Activated CD8-positive, alpha-beta memory T cell treated with anti-CD3 and anti-CD28 coated beads, Interleukin-2, amount 50 U/mL, for 4 hours (primary cell): ENCODE measurements at regions not wholly inside any gene's neighbourhood (a gene's known extent, or its start where the extent isn't known, plus 50 kb on each side); places are given as distances from the start of the nearest gene placed in this dataset.

Experiments used
- DNase-seq: peaks from one replicate; pipeline ENCODE4 v3.0.0-alpha.2; 2020

GRCh38 chr22:48333816-48334735 lies 1493.6 kb downstream of the BRD1 start:
- no peak for DNase-seq

DNA sequence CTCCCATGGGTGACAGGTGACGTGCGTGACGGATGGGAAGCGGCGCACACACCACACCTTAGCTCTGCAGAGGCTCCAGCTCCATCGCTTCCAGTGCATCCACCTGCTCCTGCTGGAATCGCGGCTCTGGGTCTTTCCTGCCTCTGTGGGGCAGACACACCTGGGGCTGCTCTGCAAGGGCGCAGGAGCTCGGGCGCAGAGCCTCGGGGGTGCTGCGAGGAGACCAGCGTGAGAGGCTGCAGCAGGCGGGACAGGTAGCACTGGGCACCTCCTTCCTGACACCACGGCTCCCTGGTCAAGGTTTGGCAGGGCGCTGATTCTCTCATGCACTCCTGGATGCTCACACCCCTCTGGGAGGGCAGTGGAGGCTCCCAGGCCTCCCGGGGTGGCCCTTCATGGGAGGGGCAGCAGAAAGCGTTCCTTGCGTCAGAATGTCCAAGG lies 1494.3 kb downstream of the BRD1 start:
- no peak for DNase-seq

DNA sequence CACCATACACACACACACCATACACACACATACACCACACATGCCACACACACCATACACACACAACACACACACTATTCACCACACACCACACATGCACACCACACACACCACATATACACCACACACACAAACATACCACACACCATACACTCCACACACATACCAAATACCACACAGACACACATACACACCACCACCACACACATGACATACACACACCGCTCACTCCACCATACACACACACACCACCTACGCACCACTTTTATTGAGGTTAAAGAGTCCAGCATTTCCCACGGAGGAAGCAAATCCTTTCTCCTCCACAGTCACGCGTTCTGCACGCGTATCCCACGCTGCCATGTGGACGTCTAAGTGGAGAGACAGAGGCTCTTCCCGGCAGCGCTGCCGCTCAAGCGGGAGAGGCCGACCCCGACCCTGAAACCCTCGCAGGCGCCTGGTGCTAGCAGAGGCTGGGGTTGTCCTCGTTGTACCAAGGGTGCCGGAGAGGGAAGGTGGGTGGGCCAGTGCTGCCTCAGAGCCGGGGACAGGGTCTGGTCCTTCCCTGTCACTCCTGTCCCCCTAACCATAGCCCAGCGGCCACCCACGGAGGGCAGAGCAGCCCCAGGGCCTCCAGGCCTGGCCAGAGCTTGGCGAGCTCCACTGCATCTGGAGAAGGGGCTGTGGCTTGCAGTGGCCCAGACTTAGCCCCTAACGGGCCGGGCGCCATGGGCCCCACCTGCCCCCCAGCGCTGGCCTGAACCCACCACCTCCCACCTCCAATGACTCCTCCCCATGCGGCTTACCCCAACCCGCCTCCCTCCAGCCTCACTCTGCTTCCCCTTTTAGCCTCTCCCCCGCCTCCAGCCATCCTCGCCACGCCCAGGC lies 1495.0 kb downstream of the BRD1 start:
- DNase-seq: no peak

DNA sequence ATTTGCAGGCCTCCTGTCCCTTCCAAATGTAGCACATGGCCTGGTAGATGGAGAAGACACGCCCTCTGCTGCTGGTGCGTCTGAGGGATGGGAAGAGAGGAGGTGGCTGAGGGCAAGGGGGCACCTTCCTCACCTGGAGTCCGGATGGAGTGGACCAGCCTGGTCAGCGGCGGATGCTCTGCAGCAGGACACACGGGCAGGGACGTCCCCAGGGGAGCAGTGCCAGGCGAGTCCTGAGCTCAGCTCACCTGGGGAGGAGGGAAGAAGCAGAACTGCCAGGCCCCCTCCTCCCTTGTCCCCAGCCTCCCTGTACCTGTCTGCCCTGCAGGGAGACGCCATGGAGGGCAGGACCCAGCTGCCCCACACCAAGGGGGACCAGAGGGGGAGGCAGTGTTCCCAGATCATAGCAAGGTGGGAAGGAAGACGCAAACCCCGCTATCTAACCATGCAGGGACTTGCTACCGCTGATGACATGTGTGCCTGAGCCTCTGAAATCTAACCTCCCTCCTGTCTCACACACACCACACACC lies 1495.9 kb downstream of the BRD1 start:
- no peak for DNase-seq

DNA sequence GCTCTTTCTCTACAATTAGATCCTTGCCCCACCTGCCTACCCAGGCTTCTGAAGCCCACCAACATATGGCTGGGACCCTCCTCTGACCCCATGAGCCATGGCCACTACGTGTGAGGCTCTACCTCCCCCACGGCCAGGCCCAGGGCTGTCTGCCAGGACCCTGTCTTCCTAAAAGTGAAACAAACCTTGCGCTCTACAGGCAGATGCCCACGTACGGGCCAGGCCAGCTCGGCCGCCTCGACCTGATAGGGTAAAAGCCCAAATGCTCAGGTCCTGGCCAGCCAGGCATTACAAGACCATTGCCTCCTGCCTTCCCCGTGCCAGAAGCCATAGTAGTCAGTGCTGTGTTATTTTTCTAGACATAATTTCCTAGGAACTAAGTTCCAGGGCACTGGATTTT lies 1496.4 kb downstream of the BRD1 start:
- DNase-seq: no peak

- no peak for DNase-seq
Observed at GRCh38 chr22:48327721-48328120, 1500.0 kb downstream of the BRD1 start.

- DNase-seq: no peak
Observed at GRCh38 chr22:48323746-48324145, 1503.9 kb downstream of the BRD1 start.

DNA sequence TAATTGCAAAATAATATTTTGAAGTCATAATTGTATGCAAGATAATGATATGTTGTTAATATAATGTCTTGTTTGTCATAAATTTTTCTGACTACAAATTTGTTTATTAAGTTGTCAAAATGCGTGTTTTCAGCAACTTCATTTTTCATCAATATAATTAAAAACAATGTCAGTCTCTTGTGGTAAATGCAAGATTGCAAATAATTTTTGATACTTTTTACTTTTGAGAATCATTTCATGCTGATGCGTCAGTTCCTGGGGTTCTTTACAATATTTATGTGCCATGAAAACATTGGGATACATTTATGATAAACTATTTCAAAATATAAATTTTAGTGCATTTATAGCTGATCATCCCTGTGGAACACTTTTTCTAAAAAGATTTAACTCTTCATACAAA lies 1504.8 kb downstream of the BRD1 start:
- DNase-seq: no peak

GRCh38 chr22:48321986-48322545 lies 1505.6 kb downstream of the BRD1 start:
- no peak for DNase-seq

DNA sequence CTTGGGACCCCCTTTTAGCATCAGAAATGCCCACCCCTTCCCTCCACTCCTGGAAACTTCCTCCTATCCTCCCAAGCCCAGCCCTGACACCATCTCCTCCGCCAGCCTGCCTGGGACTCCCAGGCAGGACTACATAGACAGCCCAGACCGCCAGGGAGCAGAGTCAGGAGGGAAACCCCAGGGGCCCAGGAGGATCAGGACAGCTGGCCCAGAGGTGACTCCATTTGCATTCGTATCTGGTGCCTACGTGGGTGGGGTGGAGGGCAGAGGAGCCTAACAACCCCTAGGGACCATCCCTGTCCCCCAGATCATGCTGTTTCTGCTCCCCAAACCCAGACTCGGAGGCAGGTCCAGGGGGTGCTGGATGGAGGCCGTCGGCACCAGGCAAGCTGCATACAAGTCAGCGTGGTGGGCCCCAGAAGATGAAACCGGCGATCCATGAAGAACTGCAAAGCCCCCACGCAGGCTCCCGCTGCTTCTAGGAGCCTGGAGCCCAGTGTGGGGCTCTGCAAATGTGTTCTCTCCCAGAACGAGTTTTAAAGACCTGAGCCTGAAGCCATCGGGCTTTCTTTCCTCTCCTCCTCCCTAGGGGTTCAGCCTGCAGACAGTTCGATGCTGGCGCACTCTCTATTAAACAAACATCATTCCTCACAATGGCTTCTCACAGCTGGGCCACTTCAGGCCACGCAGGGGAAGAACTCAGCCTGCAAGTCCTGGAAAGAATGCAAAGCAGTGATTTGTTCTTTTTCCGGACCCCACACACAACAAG lies 1506.8 kb downstream of the BRD1 start:
- DNase-seq: no peak

- DNase-seq: no peak
Observed at GRCh38 chr22:48320048-48320682, 1507.5 kb downstream of the BRD1 start.

- DNase-seq: no peak
Observed at GRCh38 chr22:48319321-48320047, 1508.2 kb downstream of the BRD1 start.

GRCh38 chr22:48318575-48319320 lies 1508.9 kb downstream of the BRD1 start:
- DNase-seq: no peak

DNA sequence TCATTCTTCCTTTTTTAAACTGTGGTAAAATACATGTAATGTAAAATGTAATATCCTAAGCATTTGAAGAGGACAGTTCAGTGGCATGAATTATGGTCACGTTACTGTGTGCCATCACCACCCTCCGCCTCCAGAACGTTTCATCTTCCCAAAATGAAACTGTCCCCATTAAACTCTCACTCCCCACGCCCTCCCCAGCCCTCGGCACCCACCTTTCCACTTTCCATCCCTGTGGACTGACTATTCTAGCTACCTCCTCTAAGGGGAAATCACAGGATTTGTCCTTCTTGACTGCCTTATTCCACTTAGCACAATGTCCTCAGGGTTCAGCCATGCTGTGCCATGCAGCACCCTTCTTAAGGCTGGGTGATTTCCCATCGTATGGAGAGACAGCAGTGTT lies 1509.5 kb downstream of the BRD1 start:
- no peak for DNase-seq

DNA sequence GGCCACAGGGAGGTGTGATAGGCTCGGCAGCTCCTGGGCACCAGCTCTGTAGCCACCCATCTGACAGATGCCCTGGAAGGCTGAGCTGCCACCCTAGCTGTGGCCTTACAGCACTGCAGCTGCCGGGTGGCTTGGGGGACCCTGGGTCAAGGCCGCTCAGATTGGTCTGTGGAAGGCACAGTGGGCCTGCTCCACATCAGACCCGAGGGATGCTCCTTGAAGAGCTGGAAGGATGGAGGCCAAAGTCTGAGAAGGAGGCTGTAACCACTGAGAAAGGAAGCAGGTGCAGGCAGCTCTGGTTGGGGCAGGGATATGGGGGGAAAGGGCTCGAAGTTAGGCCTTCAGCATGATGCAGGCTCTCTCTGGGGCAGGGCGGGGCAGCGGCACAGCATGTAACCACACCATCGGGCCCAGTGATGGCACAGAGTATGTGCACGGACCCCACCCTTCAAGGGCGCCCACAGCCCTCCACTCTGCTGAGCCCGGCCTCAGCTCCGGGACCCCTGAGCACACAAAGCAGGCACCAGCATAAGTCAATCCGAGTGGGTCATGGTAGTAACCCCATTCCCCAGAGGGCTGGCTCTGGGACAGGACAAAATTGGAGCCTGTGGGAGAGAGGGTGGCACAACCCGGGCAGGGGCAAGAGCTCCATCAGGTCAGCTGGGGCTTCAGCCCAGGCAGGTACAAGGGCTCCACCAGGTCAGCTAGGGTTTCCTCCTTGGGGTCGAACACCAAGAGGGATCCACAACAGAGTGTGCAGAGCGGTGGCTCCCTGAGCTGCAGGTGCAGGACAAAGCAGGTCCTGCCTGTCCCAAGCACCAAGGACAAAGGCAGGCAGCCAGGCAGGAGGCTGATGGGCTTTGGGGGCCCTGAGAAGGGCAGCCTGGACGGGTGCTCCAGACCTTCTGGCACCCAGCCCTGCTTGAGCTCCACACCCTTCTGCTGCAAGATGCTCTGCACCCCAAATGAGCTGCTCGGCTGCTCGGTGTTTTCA lies 1511.1 kb downstream of the BRD1 start:
- DNase-seq: no peak

- no peak for DNase-seq
Observed at GRCh38 chr22:48315439-48316256, 1512.0 kb downstream of the BRD1 start.

- DNase-seq: no peak
Observed at GRCh38 chr22:48314073-48314472, 1513.6 kb downstream of the BRD1 start.

GRCh38 chr22:48313175-48313830 lies 1514.4 kb downstream of the BRD1 start:
- no peak for DNase-seq
